SKM-1 (cell line): ENCODE measurements at regions not wholly inside any gene's neighbourhood (a gene's known extent, or its start where the extent isn't known, plus 50 kb on each side); places are given as distances from the start of the nearest gene placed in this dataset.

Source experiments
- DNase-seq: peaks from one replicate; lab custom pipeline; 2025; ENCODE audit not compliant: unreplicated experiment; lab: John Stamatoyannopoulos, UW

GRCh38 chr21:41689289-41689583 lies 77.6 kb downstream of the RIPK4 start:
- DNase-seq = no peak

DNA sequence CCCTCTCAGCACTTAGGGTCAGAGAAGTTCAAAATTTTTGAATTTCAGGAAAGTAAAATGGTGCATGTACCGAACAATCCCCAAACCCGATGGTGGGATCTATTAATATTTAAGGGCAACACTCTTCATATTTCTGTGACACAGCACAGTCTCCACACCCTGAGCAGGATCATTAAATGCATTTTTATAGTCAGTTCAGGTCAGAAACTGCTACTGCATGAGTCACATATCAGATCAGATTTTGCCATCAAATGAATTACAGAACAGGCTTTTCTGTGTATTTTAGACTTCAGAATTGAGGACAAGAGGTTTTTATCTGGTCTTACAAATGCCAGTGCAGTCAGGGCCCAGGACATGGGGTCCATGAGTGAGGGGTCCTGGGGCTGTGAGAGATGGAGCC lies 79.2 kb downstream of the RIPK4 start:
- no peak for DNase-seq

GRCh38 chr21:41686664-41687063 lies 80.2 kb downstream of the RIPK4 start:
- DNase-seq = no peak

DNA sequence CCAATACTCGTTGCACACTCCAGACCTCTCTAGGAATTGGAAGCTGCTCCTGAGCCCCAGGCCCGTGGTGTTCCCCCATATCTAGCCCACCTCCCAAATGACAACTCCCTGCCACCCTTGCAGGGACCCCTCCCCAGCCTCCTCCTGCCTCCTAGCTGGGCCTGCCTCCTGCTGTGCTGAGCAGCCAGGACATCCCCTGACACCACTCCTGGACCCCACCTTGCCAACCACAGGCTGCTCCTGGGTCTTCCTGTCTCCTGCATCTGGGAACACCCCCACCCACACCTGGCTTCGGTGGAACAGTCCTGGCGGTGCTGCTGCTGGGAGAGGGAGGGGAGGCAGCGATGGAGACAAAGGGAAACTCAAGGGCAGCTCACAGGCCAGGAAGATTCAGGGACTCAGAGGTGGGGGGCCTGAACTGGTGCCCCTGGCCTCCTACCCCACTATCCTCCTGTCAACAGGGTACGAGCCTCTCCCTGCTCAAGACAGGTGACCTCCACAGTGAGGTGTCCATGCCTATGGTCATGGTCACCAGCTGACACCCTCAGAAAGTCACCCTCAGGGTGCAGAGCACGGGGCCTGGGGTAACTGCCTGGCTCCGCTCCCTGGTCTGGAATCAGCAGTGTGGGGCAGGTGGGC lies 81.2 kb downstream of the RIPK4 start:
- no peak for DNase-seq

GRCh38 chr21:41684381-41685245 lies 82.2 kb downstream of the RIPK4 start:
- no peak for DNase-seq

DNA sequence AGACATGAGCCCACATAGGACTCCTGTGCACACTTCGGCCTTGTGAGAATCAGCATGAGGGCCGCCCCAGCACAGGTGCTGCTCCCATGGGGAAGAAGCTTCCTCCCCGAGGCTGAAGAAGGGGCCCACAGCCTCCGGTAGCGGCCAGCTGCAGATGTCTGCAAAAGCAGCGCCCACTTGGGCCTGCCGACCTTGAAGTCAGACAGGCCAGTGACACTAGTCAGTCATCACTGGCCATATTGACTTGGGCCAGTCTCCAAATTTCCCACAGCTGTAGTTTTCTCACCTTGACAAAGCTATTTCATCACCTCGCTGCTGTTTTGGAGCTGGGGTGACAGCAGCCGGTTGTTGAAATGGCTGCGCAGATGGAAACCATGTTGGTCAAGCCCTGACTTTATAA lies 83.0 kb downstream of the RIPK4 start:
- no peak for DNase-seq

DNA sequence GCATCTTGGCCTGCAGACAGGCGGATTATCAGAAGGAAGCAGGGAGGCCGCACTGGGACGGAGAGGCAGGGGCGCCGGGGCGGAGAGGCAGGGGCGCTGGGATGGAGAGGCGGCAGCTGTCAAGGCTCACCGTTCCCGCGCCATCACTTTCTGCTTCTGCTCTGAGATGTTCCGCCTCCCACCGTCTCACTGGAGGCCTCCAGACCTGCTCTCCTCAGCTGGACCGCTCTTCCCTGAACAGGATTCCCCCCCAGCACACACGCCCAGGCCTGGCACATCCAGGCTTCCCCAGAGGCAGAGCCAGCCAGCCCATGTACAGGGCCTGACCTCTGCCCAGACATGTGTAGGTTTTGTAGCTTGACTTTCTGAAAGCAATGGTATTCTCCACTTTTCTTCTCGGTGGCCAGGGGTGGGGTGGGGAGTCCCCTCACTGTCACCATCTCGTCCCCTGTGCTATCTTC lies 84.1 kb downstream of the RIPK4 start:
- no peak for DNase-seq

- no peak for DNase-seq
Observed at GRCh38 chr21:41681939-41682718, 84.7 kb downstream of the RIPK4 start.

DNA sequence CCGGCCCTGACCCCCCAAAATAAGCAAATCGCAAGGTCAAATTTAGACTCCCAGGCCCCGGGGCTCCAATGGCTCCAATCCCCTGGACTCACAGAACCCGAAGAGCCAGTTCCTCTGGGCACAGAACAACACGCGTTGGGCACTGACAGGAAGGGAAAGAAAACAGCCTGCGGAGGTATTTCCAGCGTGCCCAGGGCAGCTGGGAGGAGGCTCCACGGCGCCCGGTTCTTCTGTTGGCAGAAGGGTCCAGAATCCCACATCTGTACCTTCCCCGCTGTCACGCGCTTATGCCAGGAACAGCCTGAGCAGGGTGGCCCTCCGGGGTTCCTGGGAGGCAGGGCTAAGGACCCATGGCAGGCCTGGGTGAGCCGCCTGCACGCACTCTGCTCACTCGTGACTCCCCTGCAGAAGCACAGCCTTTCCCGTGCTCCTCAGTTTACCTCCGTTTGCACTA lies 85.5 kb downstream of the RIPK4 start:
- DNase-seq = no peak

DNA sequence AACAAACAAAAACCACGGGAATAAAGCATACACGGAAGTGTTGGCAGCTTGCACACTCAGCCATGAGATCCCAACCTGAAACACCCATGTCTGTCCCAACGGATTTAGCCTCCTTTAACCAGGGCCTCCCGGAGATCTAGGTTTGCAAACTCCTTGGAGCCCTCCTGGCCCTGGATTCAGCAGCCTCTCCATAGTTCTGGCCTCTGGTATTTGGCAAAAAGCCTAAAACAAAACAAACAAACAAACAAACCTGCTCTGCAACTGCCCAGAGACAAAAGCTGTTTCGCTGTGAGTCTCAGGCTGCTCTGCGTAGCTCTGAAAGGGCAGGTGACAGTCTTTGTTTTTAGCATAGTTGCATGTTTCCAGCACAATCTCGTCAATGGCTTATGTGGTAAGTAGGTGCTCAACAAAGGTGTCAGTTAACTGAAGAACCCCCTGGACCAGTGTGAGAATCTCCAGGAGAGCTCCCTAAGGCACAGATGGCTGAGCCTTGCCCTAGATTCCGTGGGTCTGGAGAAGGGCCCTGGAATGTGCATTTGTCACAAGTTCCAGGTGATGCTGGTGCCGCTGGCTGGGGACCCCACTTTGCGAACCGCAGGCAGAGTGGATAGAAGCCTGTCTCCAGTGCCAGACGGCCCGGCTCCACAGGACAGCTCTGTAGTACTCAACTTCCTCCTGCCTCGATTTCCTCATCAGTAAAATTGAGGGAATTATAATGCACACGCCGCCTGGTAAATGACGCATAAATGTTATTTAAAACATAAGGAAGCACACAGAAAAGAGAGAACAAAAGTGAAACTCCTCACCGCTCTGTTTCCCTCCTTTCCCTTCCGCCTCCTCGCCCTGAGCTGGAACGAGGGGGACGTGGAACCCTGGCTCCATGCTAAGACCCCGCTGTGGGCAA lies 86.2 kb downstream of the RIPK4 start:
- DNase-seq = no peak

GRCh38 chr21:41678924-41679318 lies 87.9 kb downstream of the RIPK4 start:
- DNase-seq = peak; percentile 78

- no peak for DNase-seq
Observed at GRCh38 chr21:41678016-41678923, 88.6 kb downstream of the RIPK4 start.

- no peak for DNase-seq
Observed at GRCh38 chr21:41677671-41678015, 89.2 kb downstream of the RIPK4 start.

GRCh38 chr21:41676198-41676597 lies 90.7 kb downstream of the RIPK4 start:
- no peak for DNase-seq

DNA sequence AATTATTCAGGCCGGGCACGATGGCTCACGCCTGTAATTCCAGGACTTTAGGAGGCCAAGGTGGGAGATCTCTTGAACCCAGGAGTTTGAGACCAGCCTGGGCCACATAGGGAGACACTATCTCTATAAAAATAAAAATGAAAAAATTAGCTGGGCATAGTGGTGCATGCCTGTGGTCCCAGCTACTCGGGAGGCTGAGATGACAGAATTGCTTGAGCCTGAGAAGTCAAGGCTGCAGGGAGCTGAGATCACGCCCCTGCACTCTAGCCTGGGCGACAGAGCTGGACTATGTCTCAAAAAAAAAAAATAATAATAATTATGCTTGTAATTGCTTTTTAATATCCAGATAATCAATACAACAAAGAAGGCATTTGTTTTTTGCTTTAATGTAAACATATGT lies 91.3 kb downstream of the RIPK4 start:
- no peak for DNase-seq

DNA sequence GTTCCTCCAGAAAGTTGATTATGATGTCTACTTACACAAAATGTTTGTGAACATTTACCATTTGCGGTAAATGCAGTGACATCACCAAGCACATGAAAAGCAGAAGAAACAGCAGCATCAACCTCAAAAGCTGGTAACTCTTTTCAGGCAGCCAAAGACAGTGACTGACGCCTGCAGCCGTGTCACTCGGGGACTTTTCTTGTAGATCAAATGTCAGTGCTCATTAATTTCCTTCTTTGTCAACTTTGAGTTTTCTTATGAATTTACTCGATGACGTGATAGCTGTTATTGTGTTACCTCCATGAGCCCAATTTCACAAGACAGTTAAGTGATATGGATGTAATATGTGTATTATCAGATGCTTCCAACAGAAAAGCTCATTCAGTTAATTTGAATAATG lies 92.5 kb downstream of the RIPK4 start:
- peak; percentile 8 for DNase-seq

DNA sequence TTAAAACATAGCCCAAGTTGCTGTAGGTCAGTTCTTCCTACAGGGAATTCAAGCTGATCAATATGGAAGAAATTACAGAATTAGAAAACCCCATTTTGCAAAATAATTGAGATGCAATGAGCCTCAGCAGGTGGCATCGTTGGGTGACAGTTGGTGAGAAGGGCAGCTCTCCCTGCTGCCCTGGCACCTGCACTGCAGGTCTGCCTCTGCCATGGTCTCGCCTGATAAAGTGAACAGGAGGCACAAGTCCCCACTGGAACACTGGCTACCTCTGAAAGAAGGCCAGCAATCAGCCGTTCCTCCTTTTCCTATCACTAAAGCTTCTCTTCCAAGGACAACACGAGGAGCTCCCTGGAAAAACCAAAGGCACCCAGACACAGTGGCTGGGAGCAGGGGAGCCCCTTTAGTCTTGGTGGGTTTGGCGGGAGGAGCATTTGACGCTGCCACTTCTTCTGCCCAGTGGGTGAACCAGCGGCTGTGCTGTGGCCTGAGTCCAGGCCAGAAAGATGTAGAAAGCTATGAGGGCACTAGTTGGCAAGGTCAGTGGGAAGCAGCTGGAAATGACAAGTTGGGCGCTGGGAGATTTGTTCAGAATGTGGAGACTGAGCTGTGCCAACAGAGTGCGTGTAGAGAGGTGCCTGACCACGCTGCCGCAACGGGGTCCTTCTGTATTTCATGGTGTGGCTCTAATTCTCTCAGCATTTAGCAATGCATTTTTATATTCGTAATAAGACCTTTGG lies 93.1 kb downstream of the RIPK4 start:
- DNase-seq = no peak

GRCh38 chr21:41673071-41673470 lies 93.8 kb downstream of the RIPK4 start:
- DNase-seq = no peak

DNA sequence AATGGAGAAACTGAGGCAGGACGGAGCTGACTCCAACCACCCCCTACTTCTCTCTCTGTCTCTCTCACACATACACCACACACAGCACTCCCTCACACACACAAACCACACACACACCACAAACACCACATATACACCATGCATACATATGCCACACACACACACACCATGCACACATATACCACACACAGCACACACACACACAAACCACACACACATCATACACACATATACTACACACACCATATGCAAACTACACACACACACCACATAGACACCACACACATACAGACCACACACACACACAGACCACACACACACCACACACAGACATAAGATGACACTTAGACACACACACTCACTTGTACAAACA lies 94.3 kb downstream of the RIPK4 start:
- DNase-seq = no peak
